ENCODE measurements at regions not wholly inside any gene's neighbourhood (a gene's known extent, or its start where the extent isn't known, plus 50 kb on each side); places are given as distances from the start of the nearest gene placed in this dataset.

DNA sequence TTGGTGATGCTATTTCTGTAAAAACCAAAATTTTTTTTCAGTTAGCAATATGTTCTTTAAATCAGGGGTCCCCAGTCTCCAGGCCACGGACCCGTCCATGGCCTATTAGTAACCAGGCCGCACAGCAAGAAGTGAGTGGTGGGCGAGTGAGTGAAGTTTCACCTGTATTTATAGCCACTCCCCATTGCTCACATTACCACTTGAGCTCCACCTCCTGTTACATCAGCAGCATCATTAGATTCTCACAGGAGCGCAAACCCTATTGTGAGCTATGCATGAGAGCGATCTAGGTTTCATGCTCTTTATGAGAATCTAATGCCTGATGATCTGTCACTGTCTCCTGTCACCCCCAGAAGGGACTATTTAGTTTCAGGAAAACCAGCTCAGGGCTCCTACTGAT is 58.9 kb upstream of the SLC7A1 start:
- TF ChIP-seq, protein P1, sequence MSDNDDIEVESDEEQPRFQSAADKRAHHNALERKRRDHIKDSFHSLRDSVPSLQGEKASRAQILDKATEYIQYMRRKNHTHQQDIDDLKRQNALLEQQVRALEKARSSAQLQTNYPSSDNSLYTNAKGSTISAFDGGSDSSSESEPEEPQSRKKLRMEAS (IDR thresholded peaks at IDR 0.05): no peak
- TF ChIP-seq, protein P2, sequence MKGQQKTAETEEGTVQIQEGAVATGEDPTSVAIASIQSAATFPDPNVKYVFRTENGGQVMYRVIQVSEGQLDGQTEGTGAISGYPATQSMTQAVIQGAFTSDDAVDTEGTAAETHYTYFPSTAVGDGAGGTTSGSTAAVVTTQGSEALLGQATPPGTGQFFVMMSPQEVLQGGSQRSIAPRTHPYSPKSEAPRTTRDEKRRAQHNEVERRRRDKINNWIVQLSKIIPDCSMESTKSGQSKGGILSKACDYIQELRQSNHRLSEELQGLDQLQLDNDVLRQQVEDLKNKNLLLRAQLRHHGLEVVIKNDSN (IDR thresholded peaks at IDR 0.05): no peak
- no peak for TF ChIP-seq CREB1 (IDR thresholded peaks at IDR 0.05; ENCODE audit: low read depth)
- no peak for TF ChIP-seq TEAD4 (IDR thresholded peaks at IDR 0.05)
- no peak for TF ChIP-seq YY1 (IDR thresholded peaks at IDR 0.05; ENCODE audit: low read depth)

All from Ishikawa (cell line).